HEK293T (cell line): ENCODE measurements at regions not wholly inside any gene's neighbourhood (a gene's known extent, or its start where the extent isn't known, plus 50 kb on each side); places are given as distances from the start of the nearest gene placed in this dataset.

Experiments used
- BHLHE40 ChIP-seq: fragments of 450-650 bp; IDR thresholded peaks from 2 replicates; pipeline ENCODE4 v1.6.1; 2016; ENCODE audit warnings: mild to moderate bottlenecking, moderate library complexity, borderline replicate concordance
- ELF4 ChIP-seq: fragments of 450-650 bp; IDR thresholded peaks from 2 replicates; pipeline ENCODE4 v1.6.1; 2017; ENCODE audit warnings: antibody characterized with exemption
- LEF1 ChIP-seq: fragments of 450-650 bp; IDR thresholded peaks from 2 replicates; pipeline ENCODE4 v1.6.1; 2017; ENCODE audit warnings: mild to moderate bottlenecking, borderline replicate concordance
- NFRKB ChIP-seq: fragments of 450-650 bp; IDR thresholded peaks from 2 replicates; pipeline ENCODE4 v1.6.1; 2016; ENCODE audit warnings: mild to moderate bottlenecking, moderate library complexity
- PKNOX1 ChIP-seq: fragments of 450-650 bp; IDR thresholded peaks from 2 replicates; pipeline ENCODE4 v1.6.1; 2016
- TARDBP ChIP-seq: fragments of 450-650 bp; IDR thresholded peaks from 2 replicates; pipeline ENCODE4 v1.6.1; 2016
- ZNF384 ChIP-seq: fragments of 450-650 bp; IDR thresholded peaks from 2 replicates; pipeline ENCODE4 v1.6.1; 2016

- no peak for TF ChIP-seq ZNF384
- no peak for TF ChIP-seq BHLHE40
- no peak for TF ChIP-seq PKNOX1
- no peak for TF ChIP-seq TARDBP
- TF ChIP-seq ELF4 = no peak
- TF ChIP-seq NFRKB = no peak
- no peak for TF ChIP-seq LEF1
Measured at GRCh38 chr10:10093021-10093420, 924.7 kb upstream of the CELF2 start.
